ENCODE measurements at regions not wholly inside any gene's neighbourhood (a gene's known extent, or its start where the extent isn't known, plus 50 kb on each side); places are given as distances from the start of the nearest gene placed in this dataset.

GRCh38 chr4:38233727-38234480, 273.7 kb downstream of the PTTG2 start:
- H3K9me2 ChIP-seq (ENCODE audit: insufficient read depth), result no peaks in the 10 kb centered on the region
- H3K4me3 ChIP-seq (replicated peaks in 1 of 2; ENCODE audit: low read depth in 1 of 2, low read length in 2 of 2), result no peak overlapping the region
- POLR2A ChIA-PET, result interaction anchor here (0.6 kb wide), 1 partner anchor 21 kb away, joined by 3 read pairs; no protein-coding TSS in a partner anchor
- BruUV-seq (replicated peaks), result no TSS peak
- CTCF ChIA-PET, result no interaction called here
- H3K9ac ChIP-seq (ENCODE audit: low read length), result no peak overlapping the region
- no peak for TF ChIP-seq CEBPB (IDR thresholded peaks at IDR 0.05; ENCODE audit: low read depth)
- TF ChIP-seq REST (IDR thresholded peaks at IDR 0.05; ENCODE audit: low read depth), result no peak
- TF ChIP-seq SRF (IDR thresholded peaks at IDR 0.05; ENCODE audit: low read depth), result no peak
- no peak for TF ChIP-seq YY1 (IDR thresholded peaks at IDR 0.05; ENCODE audit: extremely low read depth, insufficient replicate concordance, low read depth, low read length)
- TF ChIP-seq POLR2AphosphoS5 (IDR thresholded peaks at IDR 0.05; ENCODE audit: low read depth, low read length), result no peak
- no peak for TF ChIP-seq MAX (IDR thresholded peaks at IDR 0.05)
- no peak for TF ChIP-seq EZH2 (IDR thresholded peaks at IDR 0.05)
- no peak for TF ChIP-seq ZFX (IDR thresholded peaks at IDR 0.05)
- no peak for TF ChIP-seq ZBTB33 (IDR thresholded peaks at IDR 0.05; ENCODE audit: extremely low read depth, insufficient replicate concordance, low read length)
- TF ChIP-seq TCF7L2 (IDR thresholded peaks at IDR 0.05; ENCODE audit: borderline replicate concordance, extremely low read depth, insufficient read depth, insufficient read length), result no peak
- no peak for TF ChIP-seq CTCF (IDR thresholded peaks at IDR 0.05 in 2 of 3, conservative IDR thresholded peaks at IDR 0.05 in 1 of 3; ENCODE audit: borderline replicate concordance in 1 of 3, insufficient read depth in 1 of 3, low read depth in 2 of 3, low read length in 2 of 3)
- TF ChIP-seq RAD21 (IDR thresholded peaks at IDR 0.05; ENCODE audit: low read depth), result no peak
- no peak for TF ChIP-seq EGR1 (IDR thresholded peaks at IDR 0.05; ENCODE audit: low read depth)
- TF ChIP-seq CBX3 (IDR thresholded peaks at IDR 0.05; ENCODE audit: low read depth), result no peak
- TF ChIP-seq SIN3A (IDR thresholded peaks at IDR 0.05; ENCODE audit: low read depth), result no peak
- no peak for TF ChIP-seq ATF3 (IDR thresholded peaks at IDR 0.05)
- TF ChIP-seq POLR2A (IDR thresholded peaks at IDR 0.05; ENCODE audit: borderline replicate concordance, extremely low read depth, insufficient read depth, insufficient read length), result no peak
- no peak for TF ChIP-seq EZH2phosphoT487 (IDR thresholded peaks at IDR 0.05; ENCODE audit: borderline replicate concordance)
- TF ChIP-seq FOSL1 (IDR thresholded peaks at IDR 0.05; ENCODE audit: low read depth), result no peak
- TF ChIP-seq SP1 (IDR thresholded peaks at IDR 0.05; ENCODE audit: low read depth), result no peak
- no peak overlapping the region for H3K27ac ChIP-seq (ENCODE audit: low read depth, low read length)
- H3K27me3 ChIP-seq (ENCODE audit: insufficient read depth, low read length), result no peaks in the 10 kb centered on the region
- H3K4me1 ChIP-seq (ENCODE audit: control insufficient read depth in 1 of 2, insufficient read depth in 2 of 2, low read length in 2 of 2), result peaks cover 14 to 21% of the 10 kb centered on the region in 2 experiments; a peak in 3 of 4 replicates
- H3K36me3 ChIP-seq (ENCODE audit: control insufficient read depth in 1 of 2, insufficient read depth in 2 of 2, low read length in 2 of 2), result no peaks in the 10 kb centered on the region
- RAD21 ChIA-PET (ENCODE audit: low non-redundant PET in 1 of 2, low total read pairs in 2 of 2, uncharacterized antibody in 2 of 2, unreplicated experiment in 2 of 2), result no interaction called here
- H4K20me1 ChIP-seq (ENCODE audit: insufficient read depth), result no peaks in the 10 kb centered on the region
- H3K79me2 ChIP-seq (ENCODE audit: insufficient read depth, low read length), result no peaks in the 10 kb centered on the region
- intact Hi-C loops (cut with micrococcal nuclease), result no loop called here
- H2AFZ ChIP-seq (ENCODE audit: low read depth, low read length, poor library complexity, severe bottlenecking), result no peak overlapping the region
- no peak for ATAC-seq
- DNase-seq (ENCODE audit: low read depth, low spot score), result no peak
- no peak overlapping the region for H3K4me2 ChIP-seq (ENCODE audit: low read length)
- H3K9me3 ChIP-seq (ENCODE audit: control insufficient read depth in 1 of 2, insufficient read depth in 1 of 2, low read depth in 1 of 2, low read length in 2 of 2), result no peaks in the 10 kb centered on the region
